KMS-11 (cell line): ENCODE measurements at regions not wholly inside any gene's neighbourhood (a gene's known extent, or its start where the extent isn't known, plus 50 kb on each side); places are given as distances from the start of the nearest gene placed in this dataset.

Experiments used
- H2AFZ ChIP-seq: fragments of 200-600 bp; sonication (generic); 2 replicates; pipeline ENCODE4 v1.6.1; 2016; ENCODE audit warnings: antibody characterized with exemption, mixed run types, low read depth
- H3K27ac ChIP-seq: fragments of 200-600 bp; sonication (generic); 2 replicates; pipeline ENCODE4 v1.6.1; 2016; ENCODE audit warnings: mild to moderate bottlenecking, mixed run types
- H3K27me3 ChIP-seq: fragments of 200-600 bp; sonication (generic); 2 replicates; pipeline ENCODE4 v1.6.1; 2017; ENCODE audit warnings: mild to moderate bottlenecking, low read depth, mixed run types, moderate library complexity; ENCODE audit not compliant: insufficient read depth
- H3K36me3 ChIP-seq: fragments of 200-600 bp; sonication (generic); 2 replicates; pipeline ENCODE4 v1.6.1; 2017; ENCODE audit warnings: mild to moderate bottlenecking, mixed run types; ENCODE audit not compliant: insufficient read depth
- H3K4me1 ChIP-seq: fragments of 200-600 bp; sonication (generic); 2 replicates; pipeline ENCODE4 v1.6.1; 2016; ENCODE audit warnings: mild to moderate bottlenecking, low read depth, mixed run types; ENCODE audit not compliant: poor library complexity, severe bottlenecking
- H3K4me2 ChIP-seq: fragments of 200-600 bp; sonication (generic); 2 replicates; pipeline ENCODE4 v1.7.0; 2016; ENCODE audit warnings: mild to moderate bottlenecking, mixed run types
- H3K4me3 ChIP-seq: fragments of 200-600 bp; sonication (generic); IDR thresholded peaks from 2 replicates; pipeline ENCODE4 v1.6.1; 2017; ENCODE audit warnings: low read depth, low read length, mixed read lengths; ENCODE audit not compliant: insufficient read depth
- H3K79me2 ChIP-seq: fragments of 200-600 bp; sonication (generic); 2 replicates; pipeline ENCODE4 v1.6.1; 2016; ENCODE audit warnings: low read depth, mixed run types; ENCODE audit not compliant: insufficient read depth
- H3K9ac ChIP-seq: fragments of 200-600 bp; sonication (generic); 2 replicates; pipeline ENCODE4 v1.6.1; 2016; ENCODE audit warnings: mild to moderate bottlenecking, mixed run types
- H4K20me1 ChIP-seq: fragments of 200-600 bp; sonication (generic); 2 replicates; pipeline ENCODE4 v1.6.1; 2016; ENCODE audit warnings: mild to moderate bottlenecking, mixed run types; ENCODE audit not compliant: insufficient read depth
- CTCF ChIP-seq: fragments of 200-600 bp; sonication (generic); conservative IDR thresholded peaks from 2 replicates; pipeline ENCODE4 v1.6.1; 2017; ENCODE audit warnings: low read depth, mild to moderate bottlenecking, antibody characterized with exemption, low read length, moderate library complexity, mixed read lengths

- Histone ChIP-seq H3K36me3 (no peaks in the 10 kb centered on the region), H3K79me2 (no peaks in the 10 kb centered on the region), H3K27me3 (no peaks in the 10 kb centered on the region), H3K27ac (no peak overlapping the region), H3K4me1 (no peaks in the 10 kb centered on the region), H3K9ac (no peak overlapping the region), H2AFZ (no peak overlapping the region), H3K4me3 (no peak overlapping the region), H4K20me1 (no peaks in the 10 kb centered on the region), H3K4me2 (no peak overlapping the region)
- no peak for TF ChIP-seq CTCF
Measured at GRCh38 chr6:166757232-166758135, 130.4 kb upstream of the RPS6KA2 start.

GRCh38 chr6:166754218-166755030 is 127.4 kb upstream of the RPS6KA2 start:
- Histone ChIP-seq H3K27me3 (no peaks in the 10 kb centered on the region), H2AFZ (no peak overlapping the region), H3K27ac (no peak overlapping the region), H3K4me2 (no peak overlapping the region), H3K4me1 (no peaks in the 10 kb centered on the region), H3K36me3 (no peaks in the 10 kb centered on the region), H3K9ac (no peak overlapping the region), H3K79me2 (no peaks in the 10 kb centered on the region), H3K4me3 (no peak overlapping the region), H4K20me1 (no peaks in the 10 kb centered on the region)
- no peak for TF ChIP-seq CTCF

- TF ChIP-seq CTCF = no peak
- no peak overlapping the region for H2AFZ ChIP-seq
- no peaks in the 10 kb centered on the region for H4K20me1 ChIP-seq
- no peak overlapping the region for H3K27ac ChIP-seq
- no peaks in the 10 kb centered on the region for H3K36me3 ChIP-seq
- no peak overlapping the region for H3K9ac ChIP-seq
- no peaks in the 10 kb centered on the region for H3K27me3 ChIP-seq
- H3K4me2 ChIP-seq = no peak overlapping the region
- no peak overlapping the region for H3K4me3 ChIP-seq
- H3K79me2 ChIP-seq = no peaks in the 10 kb centered on the region
- no peaks in the 10 kb centered on the region for H3K4me1 ChIP-seq
Measured at GRCh38 chr6:166752928-166753721, 126.1 kb upstream of the RPS6KA2 start.

GRCh38 chr6:166752097-166752496 is 125.0 kb upstream of the RPS6KA2 start:
- no peaks in the 10 kb centered on the region for H3K79me2 ChIP-seq
- H3K36me3 ChIP-seq = no peaks in the 10 kb centered on the region
- no peak overlapping the region for H3K27ac ChIP-seq
- no peak for TF ChIP-seq CTCF
- H3K4me1 ChIP-seq = no peaks in the 10 kb centered on the region
- H3K27me3 ChIP-seq = no peaks in the 10 kb centered on the region
- no peaks in the 10 kb centered on the region for H4K20me1 ChIP-seq
- H3K4me2 ChIP-seq = no peak overlapping the region
- H2AFZ ChIP-seq = no peak overlapping the region
- H3K9ac ChIP-seq = no peak overlapping the region
- H3K4me3 ChIP-seq = no peak overlapping the region
